BJ (cell line): ENCODE measurements at regions not wholly inside any gene's neighbourhood (a gene's known extent, or its start where the extent isn't known, plus 50 kb on each side); places are given as distances from the start of the nearest gene placed in this dataset.
"Not testable (repeated sequence)": the region's sequence is repeated elsewhere in the genome, so short reads cannot be mapped to it uniquely, and the experiment has no call there.

Source experiments
- CTCF ChIA-PET: fragments of 350-600 bp; formaldehyde crosslinking; extraction: SDS; loops from one replicate; lab custom pipeline; 2021; ENCODE audit warnings: antibody characterized with exemption, inconsistent platforms; lab: Yijun Ruan, JAX
- POLR2A ChIA-PET: fragments of 300-600 bp; sonication (Branson Sonifier 250); formaldehyde crosslinking; extraction: SDS; loops from one replicate; lab custom pipeline; 2021; ENCODE audit warnings: antibody characterized with exemption; lab: Charles Lee
- DNase-seq: peaks from one replicate; pipeline ENCODE4 v3.0.0-alpha.2; 2011; ENCODE audit warnings: low read depth
- H3K27me3 ChIP-seq: 2 replicates; pipeline ENCODE4 v1.6.0; 2011; ENCODE audit warnings: low read length; ENCODE audit not compliant: control insufficient read depth, insufficient read depth
- H3K36me3 ChIP-seq: 2 replicates; pipeline ENCODE4 v1.5.1; 2011; ENCODE audit warnings: low read length; ENCODE audit not compliant: control insufficient read depth, insufficient read depth
- H3K4me3 ChIP-seq: 2 replicates; pipeline ENCODE4 v1.5.1; 2011; ENCODE audit warnings: low read depth, mild to moderate bottlenecking, control low read depth, low read length
- CTCF ChIP-seq: IDR thresholded peaks from 2 replicates; pipeline ENCODE4 v1.5.1; 2011; ENCODE audit warnings: low read depth, mild to moderate bottlenecking, control low read depth, inconsistent platforms, low read length, moderate library complexity; ENCODE audit not compliant: insufficient read depth

- no peaks in the 10 kb centered on the region for H3K27me3 ChIP-seq
- TF ChIP-seq CTCF, result no peak
- H3K4me3 ChIP-seq, result no peak overlapping the region
- CTCF ChIA-PET, result no interaction called here
- no peaks in the 10 kb centered on the region for H3K36me3 ChIP-seq
- no peak for DNase-seq
- POLR2A ChIA-PET, result no interaction called here
Measured at GRCh38 chr10:21130683-21131442, 233.8 kb upstream of the NEBL start.

DNA sequence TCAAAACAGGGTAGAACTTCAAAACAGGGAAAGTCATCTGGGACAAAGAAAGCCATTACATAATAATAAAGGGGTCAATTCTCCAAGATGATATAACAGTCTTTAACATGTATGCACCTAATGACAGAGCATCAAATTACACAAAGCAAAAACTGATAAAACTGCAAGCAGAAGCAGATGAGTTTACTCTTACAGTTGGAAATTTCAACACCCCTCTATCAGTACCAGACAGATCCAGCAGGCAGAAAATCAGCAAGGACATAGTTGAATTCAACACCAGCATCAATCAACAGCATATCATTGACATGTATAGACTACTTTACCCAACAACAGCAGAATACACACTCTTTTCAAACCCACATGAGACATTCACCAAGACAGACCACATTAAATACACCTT, 233.0 kb upstream of the NEBL start:
- no peak for DNase-seq
- ChIA-PET CTCF (interaction anchor here (0.5 kb wide), 1 partner anchor 54 kb away, joined by 3 read pairs; no protein-coding TSS in a partner anchor), POLR2A (no interaction called here)
- no peak for TF ChIP-seq CTCF
- Histone ChIP-seq H3K4me3 (no peak overlapping the region), H3K36me3 (no peaks in the 10 kb centered on the region), H3K27me3 (no peaks in the 10 kb centered on the region)

DNA sequence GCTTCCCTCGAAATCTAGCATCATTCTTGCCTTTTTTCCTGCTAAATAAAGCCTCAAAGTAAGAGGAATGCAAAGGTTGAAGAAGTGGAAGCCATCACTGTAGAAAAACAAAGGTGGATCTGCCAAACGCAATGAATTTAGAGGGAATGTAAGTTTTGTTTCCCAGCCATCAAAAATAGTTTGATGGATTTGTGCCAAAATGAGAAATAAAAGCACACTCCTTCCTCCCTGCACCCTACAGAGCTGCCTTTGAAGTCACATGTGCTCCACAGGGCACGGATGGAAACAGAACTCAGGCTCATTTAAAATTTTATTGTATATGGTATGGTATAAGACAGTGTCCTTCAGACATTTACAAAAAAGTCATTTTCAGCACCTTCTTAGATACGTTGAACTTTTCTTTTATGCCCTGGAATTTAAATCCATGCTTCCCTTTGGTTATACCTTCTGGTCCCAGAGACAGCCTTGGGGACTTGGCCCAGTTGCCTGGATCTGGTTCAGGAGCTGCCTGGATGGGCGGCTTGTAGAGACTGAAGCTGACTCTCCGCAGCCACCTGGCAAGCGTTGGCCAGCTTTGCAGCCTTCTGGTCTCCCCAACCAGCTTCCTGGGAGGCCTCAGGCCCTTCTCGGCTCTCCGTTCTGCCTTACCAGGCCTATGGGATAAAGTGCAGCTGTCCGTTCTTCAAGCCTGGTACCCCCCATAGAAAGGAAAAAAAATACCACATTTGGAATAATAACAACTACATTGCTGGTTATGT, 228.5 kb upstream of the NEBL start:
- H3K36me3 ChIP-seq, result no peaks in the 10 kb centered on the region
- CTCF ChIA-PET, result no interaction called here
- no peak for DNase-seq
- no peak for TF ChIP-seq CTCF
- no peaks in the 10 kb centered on the region for H3K27me3 ChIP-seq
- POLR2A ChIA-PET, result no interaction called here
- H3K4me3 ChIP-seq, result no peak overlapping the region

DNA sequence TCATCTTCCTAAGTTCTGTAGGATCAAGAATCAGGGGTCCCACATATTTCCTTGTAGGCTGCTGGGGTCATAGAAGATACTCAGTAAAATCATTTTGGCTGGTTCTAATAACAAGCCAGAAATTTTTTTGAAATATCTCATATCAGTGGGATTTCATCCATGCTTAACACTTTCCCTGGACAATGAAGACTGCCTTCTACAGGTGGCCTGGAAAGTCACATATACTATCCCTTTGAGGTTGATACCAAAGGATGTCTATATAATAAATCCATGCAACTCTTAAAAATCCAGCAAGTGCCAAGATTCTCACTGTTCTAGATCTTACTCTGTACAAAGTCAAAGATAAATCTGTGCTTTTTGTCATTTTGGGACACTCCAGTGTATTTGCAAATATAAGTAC, 225.8 kb upstream of the NEBL start:
- POLR2A ChIA-PET, result no interaction called here
- DNase-seq, result no peak
- CTCF ChIA-PET, result no interaction called here

GRCh38 chr10:21121822-21122221, 224.7 kb upstream of the NEBL start:
- H3K27me3 ChIP-seq, H3K4me3 ChIP-seq, DNase-seq, POLR2A ChIA-PET, CTCF ChIA-PET, H3K36me3 ChIP-seq: not testable (repeated sequence)

More for the DNA sequence above, 225.8 kb upstream of the NEBL start:
- H3K36me3 ChIP-seq, result no peaks in the 10 kb centered on the region
- no peaks in the 10 kb centered on the region for H3K27me3 ChIP-seq
- no peak for TF ChIP-seq CTCF
- no peak overlapping the region for H3K4me3 ChIP-seq
